GM19455 (cell line): ENCODE measurements at regions not wholly inside any gene's neighbourhood (a gene's known extent, or its start where the extent isn't known, plus 50 kb on each side); places are given as distances from the start of the nearest gene placed in this dataset.
"Not testable (repeated sequence)": the region's sequence is repeated elsewhere in the genome, so short reads cannot be mapped to it uniquely, and the experiment has no call there.

Source experiments
- ATAC-seq: cut with Tn5 transposase; IDR thresholded peaks from one replicate; pipeline ENCODE4 v1.9.1; 2021; ENCODE audit not compliant: unreplicated experiment

GRCh38 chr1:10910681-10911489 is 101.6 kb upstream of the TARDBP start:
- ATAC-seq, result no peak

- ATAC-seq, result no peak
These were observed 100.8 kb upstream of the TARDBP start for GRCh38 chr1:10911490-10912166.

DNA sequence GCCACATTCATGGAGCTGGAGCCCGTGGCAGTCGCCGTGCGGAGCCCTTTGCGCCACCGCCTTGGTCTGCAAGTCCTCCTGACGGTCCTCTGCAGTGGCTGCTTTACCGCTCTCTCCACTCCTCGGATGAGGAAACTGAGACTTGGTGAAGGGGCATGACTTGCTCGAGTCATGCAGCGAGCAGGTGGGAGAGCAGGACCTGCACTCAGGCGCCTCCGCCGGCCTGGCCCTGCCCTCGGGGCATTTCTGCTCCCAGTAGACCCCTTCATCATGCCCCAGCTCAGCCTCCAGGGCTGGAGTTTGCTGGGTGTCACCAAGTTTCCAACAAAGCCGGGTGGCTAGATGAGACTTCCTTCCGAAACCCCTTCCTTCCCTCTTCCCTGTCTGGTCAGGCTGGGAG is 100.0 kb upstream of the TARDBP start:
- ATAC-seq, result no peak

DNA sequence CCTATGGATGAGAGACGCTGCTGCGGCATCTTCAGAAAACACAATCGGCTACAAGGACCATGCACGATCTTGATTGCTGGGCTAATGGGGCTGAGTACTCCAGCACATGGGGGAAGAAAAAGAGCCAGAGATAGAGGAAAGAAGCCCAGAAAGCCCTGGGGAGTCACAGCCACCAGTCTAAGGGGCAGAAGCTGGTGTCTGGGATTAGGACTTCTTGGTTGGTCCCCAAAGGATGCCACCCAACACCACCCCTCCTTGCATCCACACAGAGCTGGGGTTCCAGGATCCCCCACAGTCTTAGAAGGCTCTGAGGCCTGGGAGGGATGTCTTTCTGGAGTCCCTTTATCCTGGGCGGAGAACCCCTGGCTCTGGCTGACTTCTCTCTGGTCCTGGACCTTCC is 98.4 kb upstream of the TARDBP start:
- no peak for ATAC-seq

- ATAC-seq, result no peak
These were observed 96.9 kb upstream of the TARDBP start for GRCh38 chr1:10915594-10915993.

GRCh38 chr1:10916311-10916710 is 96.1 kb upstream of the TARDBP start:
- no peak for ATAC-seq

GRCh38 chr1:10916991-10917390 is 95.5 kb upstream of the TARDBP start:
- ATAC-seq, result no peak

- no peak for ATAC-seq
These were observed 94.7 kb upstream of the TARDBP start for GRCh38 chr1:10917513-10918454.

DNA sequence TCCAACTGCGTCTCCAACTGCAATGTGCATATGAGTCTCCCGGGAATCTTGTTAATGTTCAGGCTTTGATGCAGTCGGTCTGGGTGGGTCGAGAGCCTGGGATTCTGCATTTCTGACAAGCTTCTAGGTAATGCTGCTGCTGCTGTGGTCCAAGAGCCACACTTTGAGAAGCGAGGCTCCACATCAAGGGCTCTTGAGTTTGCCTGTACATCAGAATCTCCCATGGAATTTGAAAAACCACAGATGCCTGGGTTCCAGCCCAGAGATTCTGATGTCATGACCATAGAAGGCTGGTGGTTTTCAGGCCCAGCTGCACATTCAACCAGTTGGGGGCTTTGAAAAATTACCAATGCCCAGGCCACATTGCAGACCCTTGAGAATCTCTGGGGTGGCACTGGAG is 93.9 kb upstream of the TARDBP start:
- no peak for ATAC-seq

DNA sequence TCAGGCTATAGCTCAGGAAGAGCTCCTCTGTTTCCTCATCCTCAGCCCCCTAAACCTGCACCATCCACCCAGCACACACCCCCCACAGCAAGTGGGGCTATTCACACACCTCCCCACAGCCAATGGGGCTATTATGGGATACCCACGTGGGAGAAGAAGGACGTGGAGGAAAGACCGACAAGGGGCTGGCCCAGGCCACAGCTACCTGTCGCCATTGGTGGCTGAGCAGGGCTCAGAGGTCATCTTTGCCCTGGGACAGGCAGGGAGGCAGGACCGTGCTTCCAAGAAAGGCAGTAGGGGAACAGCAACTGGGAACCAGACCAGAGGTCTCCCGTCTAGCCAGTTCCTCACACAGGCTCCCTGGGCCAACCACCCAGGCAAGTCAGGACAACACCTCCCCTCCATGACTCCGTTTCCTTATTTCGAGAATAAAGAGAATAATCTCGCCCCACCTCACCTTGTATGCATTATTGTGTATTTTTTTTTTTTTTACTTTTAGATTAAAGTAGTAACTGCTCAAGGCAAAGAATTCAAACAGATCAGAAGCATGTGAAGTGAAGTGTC is 92.3 kb upstream of the TARDBP start:
- ATAC-seq, result no peak

DNA sequence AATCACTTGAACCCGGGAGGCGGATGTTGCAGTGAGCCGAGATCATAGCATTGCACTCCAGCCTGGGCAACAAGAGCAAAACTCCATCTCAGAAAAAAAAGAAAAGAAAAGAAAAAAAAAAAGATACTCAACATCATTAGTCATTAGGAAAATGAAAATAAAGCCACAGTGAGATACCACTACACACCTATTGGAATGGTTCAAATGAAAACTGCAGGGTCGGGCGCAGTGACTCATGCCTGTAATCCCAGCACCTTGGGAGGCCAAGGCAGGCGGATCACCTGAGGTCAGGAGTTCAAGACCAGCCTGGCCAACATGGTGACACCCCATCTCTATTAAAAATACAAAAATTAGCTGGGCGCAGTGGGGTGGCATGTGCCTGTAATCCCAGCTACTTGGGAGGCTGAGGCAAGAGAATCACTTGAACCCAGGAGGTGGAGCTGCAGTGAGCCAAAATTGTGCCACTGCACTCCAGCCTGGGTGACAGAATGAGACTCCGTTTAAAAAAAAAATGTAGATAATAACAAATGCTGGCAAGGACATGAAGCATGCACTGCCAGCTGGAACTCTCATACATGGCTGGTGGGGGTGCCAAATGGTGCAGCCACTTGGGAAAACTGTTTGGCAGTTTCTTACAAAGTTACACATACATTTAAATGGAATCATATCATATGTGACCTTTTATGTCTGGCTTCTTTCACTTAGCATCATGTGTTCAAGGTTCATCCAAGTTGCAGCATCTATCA is 90.0 kb upstream of the TARDBP start:
- not testable (repeated sequence) for ATAC-seq

- no peak for ATAC-seq
These were observed 88.4 kb upstream of the TARDBP start for GRCh38 chr1:10924030-10924429.

DNA sequence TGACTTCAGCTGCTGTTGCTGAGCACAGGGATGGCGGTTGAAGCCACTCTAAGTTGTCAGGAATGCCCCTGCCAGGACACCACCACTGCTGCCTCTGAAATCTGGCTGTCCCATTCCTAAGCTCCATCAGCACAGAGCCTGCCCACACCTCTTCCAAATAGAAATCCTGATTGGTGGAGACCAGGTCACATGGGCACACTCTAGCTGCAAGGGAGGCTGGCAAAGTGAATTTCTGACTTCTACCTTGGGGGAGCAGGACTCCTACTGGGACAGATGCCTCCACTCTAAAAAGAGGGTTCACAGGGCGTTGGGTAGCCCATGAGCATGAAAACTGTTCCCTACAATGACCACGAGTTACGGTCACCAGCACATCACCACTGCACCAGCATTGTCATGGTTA is 83.8 kb upstream of the TARDBP start:
- no peak for ATAC-seq

- ATAC-seq, result no peak
These were observed 80.4 kb upstream of the TARDBP start for GRCh38 chr1:10932088-10932487.

DNA sequence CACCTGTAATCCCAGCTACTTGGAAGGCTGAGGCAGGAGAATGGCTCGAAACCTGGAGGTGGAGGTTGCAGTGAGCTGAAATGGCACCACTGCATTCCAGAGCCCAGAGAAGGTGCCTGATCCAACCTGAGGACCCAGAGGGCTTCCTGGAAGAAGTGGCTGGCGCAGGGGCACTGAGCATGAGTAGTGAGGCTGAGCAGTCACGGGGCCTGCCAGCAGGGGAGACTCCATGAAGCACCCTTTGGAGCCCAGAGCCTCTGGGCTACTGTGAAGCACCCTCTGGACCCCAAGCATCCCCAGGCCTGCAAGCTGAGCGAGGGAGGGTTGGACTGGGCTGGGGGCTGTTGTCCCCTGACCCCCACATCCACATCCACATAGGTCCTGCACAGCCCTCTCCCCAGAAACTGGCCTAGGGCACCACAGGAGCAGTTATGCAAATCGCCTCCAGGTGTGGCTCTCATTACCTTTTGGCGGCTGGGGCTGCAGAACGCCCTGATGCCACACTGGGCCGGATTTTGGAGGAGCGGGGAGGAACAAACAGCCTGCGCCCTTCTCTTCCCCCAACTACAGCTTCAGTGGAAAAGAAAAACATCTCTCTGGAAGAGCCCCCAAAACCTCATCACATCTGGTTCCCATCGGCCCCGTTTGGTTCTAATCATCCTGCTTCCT is 78.2 kb upstream of the TARDBP start:
- ATAC-seq, result no peak

DNA sequence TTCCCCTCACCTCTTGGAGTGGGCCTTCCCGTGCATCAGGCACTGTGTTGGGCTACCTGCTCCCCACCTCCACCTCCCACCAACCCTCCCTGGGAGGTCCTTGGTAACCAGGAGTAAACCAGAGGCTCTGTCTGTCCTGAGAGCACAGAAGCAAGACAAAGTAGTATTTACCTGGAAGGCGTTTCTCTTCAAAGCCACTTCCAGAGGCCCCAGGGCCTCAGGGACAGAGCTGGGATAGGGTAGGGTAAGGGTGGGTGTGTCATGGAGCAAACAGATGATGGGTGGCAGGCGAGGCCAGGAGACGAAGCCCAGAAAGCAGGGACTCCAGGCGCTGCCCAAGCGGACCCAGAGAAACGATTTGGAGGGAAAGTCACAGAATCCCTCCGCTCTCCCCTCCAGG is 77.2 kb upstream of the TARDBP start:
- no peak for ATAC-seq

- ATAC-seq, result no peak
These were observed 76.7 kb upstream of the TARDBP start for GRCh38 chr1:10935724-10936123.

- no peak for ATAC-seq
These were observed 75.2 kb upstream of the TARDBP start for GRCh38 chr1:10936998-10937901.
